Testis (tissue), 2 donors: ENCODE measurements at regions not wholly inside any gene's neighbourhood (a gene's known extent, or its start where the extent isn't known, plus 50 kb on each side); places are given as distances from the start of the nearest gene placed in this dataset.

Experiments
- DNase-seq: peaks from one replicate; pipeline ENCODE4 v3.0.0-alpha.2; 2019
- H3K27ac ChIP-seq, 2 donors: fragments of 200-600 bp; sonication (generic); one replicate each; pipeline ENCODE4 v1.5.1; 2019
- H3K27me3 ChIP-seq: fragments of 200-600 bp; sonication (generic); one replicate; pipeline ENCODE4 v1.5.1; 2019
- H3K36me3 ChIP-seq: fragments of 200-600 bp; sonication (generic); one replicate; pipeline ENCODE4 v1.5.1; 2017; ENCODE audit warnings: low read depth; ENCODE audit errors: missing control alignments
- H3K4me1 ChIP-seq: fragments of 200-600 bp; sonication (generic); one replicate; pipeline ENCODE4 v1.5.1; 2019
- H3K4me3 ChIP-seq, 2 donors: fragments of 200-600 bp; sonication (generic); one replicate each; pipeline ENCODE4 v1.5.1; 2017 to 2019
- H3K9me3 ChIP-seq: fragments of 200-600 bp; sonication (generic); one replicate; pipeline ENCODE4 v1.5.1; 2017
- CTCF ChIP-seq, 3 experiments: fragments of 450-650 bp in 2 of 3; fragments of 200-600 bp in 1 of 3; sonication (generic) in 1 of 3; IDR thresholded peaks; one replicate each; pipeline ENCODE4 v1.5.1; 2016 to 2019; ENCODE audit warnings: antibody characterized with exemption in 3 of 3, mild to moderate bottlenecking in 2 of 3, moderate library complexity in 1 of 3
- POLR2A ChIP-seq: fragments of 450-650 bp; IDR thresholded peaks from one replicate; pipeline ENCODE4 v1.6.1; 2017; ENCODE audit warnings: antibody characterized with exemption, mild to moderate bottlenecking, moderate library complexity
- WGBS, 2 donors: methylation state at CpG; one replicate each; pipeline ENCODE4 v1.1.5; 2018; 5-methylcytosine and 5-hydroxymethylcytosine counted together
- intact Hi-C: fragments of 100-400 bp; cut with DNase I; formaldehyde crosslinking; loops from one replicate; pipeline ENCODE4 v1.15.1; 2023; ENCODE audit warnings: low total_unique reads

GRCh38 chr16:82323171-82323570, 153.1 kb upstream of the MPHOSPH6 start:
- Histone ChIP-seq H3K4me3 (no peak overlapping the region), H3K27ac (no peak overlapping the region), H3K4me1 (no peaks in the 10 kb centered on the region), H3K36me3 (no peaks in the 10 kb centered on the region), H3K9me3 (no peaks in the 10 kb centered on the region), H3K27me3 (no peaks in the 10 kb centered on the region)
- no peak for DNase-seq
- intact Hi-C loops = no loop called here
- TF ChIP-seq POLR2A (no peak), CTCF (IDR thresholded peaks at IDR 0.05) (no peak)
- WGBS, 2 donors = 93 to 100% methylated on average over 2 of the region's 2 CpGs

- Histone ChIP-seq H3K4me3 (no peak overlapping the region), H3K4me1 (no peaks in the 10 kb centered on the region), H3K36me3 (no peaks in the 10 kb centered on the region), H3K27ac (no peak overlapping the region), H3K9me3 (no peaks in the 10 kb centered on the region), H3K27me3 (no peaks in the 10 kb centered on the region)
- TF ChIP-seq POLR2A (no peak), CTCF (IDR thresholded peaks at IDR 0.05) (no peak)
- no peak for DNase-seq
- intact Hi-C loops = no loop called here
Observed at GRCh38 chr16:82322177-82322576, 152.2 kb upstream of the MPHOSPH6 start.

GRCh38 chr16:82319038-82319437, 149.0 kb upstream of the MPHOSPH6 start:
- DNase-seq = no peak
- TF ChIP-seq POLR2A (no peak), CTCF (IDR thresholded peaks at IDR 0.05) (no peak)
- Histone ChIP-seq H3K4me3 (no peak overlapping the region), H3K27me3 (no peaks in the 10 kb centered on the region), H3K36me3 (no peaks in the 10 kb centered on the region), H3K4me1 (no peaks in the 10 kb centered on the region), H3K9me3 (no peaks in the 10 kb centered on the region), H3K27ac (no peak overlapping the region)
- intact Hi-C loops = no loop called here
- WGBS, 2 donors = 58 to 69% methylated on average over 1 of the region's 1 CpG

DNA sequence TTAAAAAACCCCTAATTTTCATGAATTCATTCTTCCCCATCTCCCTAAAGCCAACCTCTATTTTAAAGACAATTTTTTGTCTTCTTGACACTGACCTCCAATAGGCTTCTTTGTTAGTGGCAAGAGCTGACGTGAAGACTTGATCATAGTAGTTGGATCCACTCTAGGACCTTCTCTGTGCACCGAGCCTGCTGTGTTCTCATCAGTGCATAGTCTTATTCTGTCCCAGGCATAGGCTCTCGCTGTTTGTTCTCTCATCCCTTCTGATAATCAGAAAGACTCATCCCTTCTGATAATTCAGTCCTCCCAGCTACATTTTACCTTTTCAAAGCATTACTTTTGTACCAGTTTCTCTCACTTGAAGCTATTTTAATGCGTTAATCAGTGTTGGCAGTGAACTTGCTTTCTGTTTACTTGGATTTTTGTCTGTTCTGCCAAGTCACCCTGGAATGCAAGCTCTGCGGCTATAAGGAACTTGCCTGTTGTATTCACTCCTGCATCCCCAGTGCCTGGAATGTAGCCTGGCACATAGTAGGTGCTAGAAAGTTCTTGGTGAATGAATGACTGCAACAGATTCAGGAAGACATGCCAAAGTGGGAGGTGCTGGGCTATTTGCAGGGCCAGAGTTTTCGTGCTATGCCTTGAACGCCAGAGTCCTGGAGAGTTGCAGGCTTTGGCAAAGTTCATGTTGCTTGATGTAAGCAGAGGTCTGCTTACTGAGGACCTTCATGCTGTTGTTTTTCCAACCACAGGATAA, 147.6 kb upstream of the MPHOSPH6 start:
- intact Hi-C loops = no loop called here

More for the DNA sequence above, 147.6 kb upstream of the MPHOSPH6 start:
- TF ChIP-seq POLR2A (no peak), CTCF (IDR thresholded peaks at IDR 0.05) (no peak)
- 62 to 71% methylated on average over 7 of the region's 7 CpGs for WGBS, 2 donors
- no peaks in the 10 kb centered on the region for H3K36me3 ChIP-seq
- H3K9me3 ChIP-seq = no peaks in the 10 kb centered on the region
- no peak overlapping the region for H3K4me3 ChIP-seq
- no peak overlapping the region for H3K27ac ChIP-seq
- no peak for DNase-seq
- H3K4me1 ChIP-seq = no peaks in the 10 kb centered on the region
- H3K27me3 ChIP-seq = no peaks in the 10 kb centered on the region
